ENCODE measurements at regions not wholly inside any gene's neighbourhood (a gene's known extent, or its start where the extent isn't known, plus 50 kb on each side); places are given as distances from the start of the nearest gene placed in this dataset.

GRCh38 chr13:63840551-63841421 lies 2425.1 kb upstream of the PCDH20 start:
- TF ChIP-seq POLR2A (IDR thresholded peaks at IDR 0.05; ENCODE audit: low read depth, low read length) (no peak), EZH2 (IDR thresholded peaks at IDR 0.05; ENCODE audit: borderline replicate concordance, low read depth, low read length, severe bottlenecking) (no peak), CTCF (IDR thresholded peaks at IDR 0.05; ENCODE audit: extremely low read depth in 1 of 2, insufficient read depth in 1 of 2, low read depth in 1 of 2, low read length in 2 of 2) (no peak), JUN (IDR thresholded peaks at IDR 0.05; ENCODE audit: borderline replicate concordance, insufficient read depth, insufficient read length, low read depth) (no peak), FOS (IDR thresholded peaks at IDR 0.05; ENCODE audit: borderline replicate concordance, insufficient read depth, low read length) (no peak), POLR2AphosphoS5 (IDR thresholded peaks at IDR 0.05; ENCODE audit: insufficient read depth, low read depth, low read length) (no peak)

All from endothelial cell of umbilical vein (primary cell).